ENCODE measurements at regions not wholly inside any gene's neighbourhood (a gene's known extent, or its start where the extent isn't known, plus 50 kb on each side); places are given as distances from the start of the nearest gene placed in this dataset.
"Not testable (repeated sequence)": the region's sequence is repeated elsewhere in the genome, so short reads cannot be mapped to it uniquely, and the experiment has no call there.

DNA sequence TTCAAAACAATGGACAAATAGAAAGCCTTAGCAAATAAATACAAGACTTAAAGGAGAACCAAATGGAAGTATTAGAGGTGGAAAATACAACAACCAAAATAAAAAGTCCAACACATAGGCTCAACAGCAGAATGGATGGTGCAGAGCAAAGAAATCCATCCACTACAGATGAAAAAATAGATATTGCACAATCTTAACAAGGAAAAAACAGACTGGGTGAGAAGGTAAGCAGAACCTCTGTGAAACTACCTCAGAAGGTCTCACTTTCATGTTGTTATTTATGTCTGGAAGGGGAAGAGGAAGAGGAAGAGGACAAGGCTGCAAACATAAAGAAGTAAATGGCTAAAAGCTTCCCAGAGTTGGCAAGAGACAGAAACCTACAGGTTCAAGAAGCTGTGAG, 158.7 kb upstream of the NBPF11 start:
- H3K4me1 ChIP-seq: no peaks in the 10 kb centered on the region
- H3K36me3 ChIP-seq: no peaks in the 10 kb centered on the region
- H3K9me3 ChIP-seq: no peaks in the 10 kb centered on the region
- TF ChIP-seq POLR2A (IDR thresholded peaks at IDR 0.05): no peak
- TF ChIP-seq, protein P1, sequence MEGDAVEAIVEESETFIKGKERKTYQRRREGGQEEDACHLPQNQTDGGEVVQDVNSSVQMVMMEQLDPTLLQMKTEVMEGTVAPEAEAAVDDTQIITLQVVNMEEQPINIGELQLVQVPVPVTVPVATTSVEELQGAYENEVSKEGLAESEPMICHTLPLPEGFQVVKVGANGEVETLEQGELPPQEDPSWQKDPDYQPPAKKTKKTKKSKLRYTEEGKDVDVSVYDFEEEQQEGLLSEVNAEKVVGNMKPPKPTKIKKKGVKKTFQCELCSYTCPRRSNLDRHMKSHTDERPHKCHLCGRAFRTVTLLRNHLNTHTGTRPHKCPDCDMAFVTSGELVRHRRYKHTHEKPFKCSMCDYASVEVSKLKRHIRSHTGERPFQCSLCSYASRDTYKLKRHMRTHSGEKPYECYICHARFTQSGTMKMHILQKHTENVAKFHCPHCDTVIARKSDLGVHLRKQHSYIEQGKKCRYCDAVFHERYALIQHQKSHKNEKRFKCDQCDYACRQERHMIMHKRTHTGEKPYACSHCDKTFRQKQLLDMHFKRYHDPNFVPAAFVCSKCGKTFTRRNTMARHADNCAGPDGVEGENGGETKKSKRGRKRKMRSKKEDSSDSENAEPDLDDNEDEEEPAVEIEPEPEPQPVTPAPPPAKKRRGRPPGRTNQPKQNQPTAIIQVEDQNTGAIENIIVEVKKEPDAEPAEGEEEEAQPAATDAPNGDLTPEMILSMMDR (IDR thresholded peaks at IDR 0.05): no peak
- no peak overlapping the region for H3K27ac ChIP-seq
- DNase-seq (no peak), ATAC-seq (no peak)
- peaks cover 13 to 30% of the 10 kb centered on the region in 2 donors for H3K27me3 ChIP-seq
- intact Hi-C loops (cut with DNase I): no loop called here
- H3K4me3 ChIP-seq: no peak overlapping the region

DNA sequence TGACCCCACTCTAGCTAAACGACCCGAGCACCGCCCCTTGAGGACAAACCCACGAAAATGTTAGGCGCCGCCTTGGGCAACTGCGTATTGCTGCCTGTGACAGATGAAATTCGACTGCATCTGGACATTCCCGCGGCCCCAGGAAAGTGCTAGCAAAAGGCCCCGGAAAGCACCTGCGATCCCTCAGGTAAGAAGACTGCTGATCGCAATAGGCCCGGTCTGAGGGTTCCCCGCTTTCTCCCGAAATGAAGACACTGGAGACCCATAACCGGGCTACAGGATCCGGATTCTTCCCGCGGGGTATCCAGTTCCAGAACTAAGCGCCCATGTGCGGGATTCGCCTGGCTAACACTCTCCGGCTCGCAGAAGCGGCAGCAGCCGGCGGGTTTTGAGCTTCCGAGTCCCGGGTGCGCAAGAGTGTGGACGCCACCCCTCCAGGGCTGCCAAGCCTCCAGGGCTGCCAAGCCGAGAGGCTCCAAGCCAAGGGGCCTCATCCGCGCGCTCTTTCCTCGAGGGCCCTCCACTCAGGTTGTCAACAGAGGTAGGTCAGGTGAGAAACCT, 157.9 kb upstream of the NBPF11 start:
- 8% methylated on average over 17 of the region's 37 CpGs for WGBS (ENCODE audit: insufficient coverage, low coverage, low lambda C conversion rate, missing lambda C conversion rate)
- no peak overlapping the region for H3K27ac ChIP-seq
- no peaks in the 10 kb centered on the region for H3K4me1 ChIP-seq
- no peak for DNase-seq
- no peak for TF ChIP-seq POLR2A (IDR thresholded peaks at IDR 0.05)
- TF ChIP-seq, protein P1 (IDR thresholded peaks at IDR 0.05): no peak
- no peaks in the 10 kb centered on the region for H3K9me3 ChIP-seq
- intact Hi-C loops (cut with DNase I): no loop called here
- ATAC-seq: no peak
- no peaks in the 10 kb centered on the region for H3K36me3 ChIP-seq
- H3K4me3 ChIP-seq: no peak overlapping the region
- H3K27me3 ChIP-seq: peaks cover 13 to 32% of the 10 kb centered on the region in 2 donors

DNA sequence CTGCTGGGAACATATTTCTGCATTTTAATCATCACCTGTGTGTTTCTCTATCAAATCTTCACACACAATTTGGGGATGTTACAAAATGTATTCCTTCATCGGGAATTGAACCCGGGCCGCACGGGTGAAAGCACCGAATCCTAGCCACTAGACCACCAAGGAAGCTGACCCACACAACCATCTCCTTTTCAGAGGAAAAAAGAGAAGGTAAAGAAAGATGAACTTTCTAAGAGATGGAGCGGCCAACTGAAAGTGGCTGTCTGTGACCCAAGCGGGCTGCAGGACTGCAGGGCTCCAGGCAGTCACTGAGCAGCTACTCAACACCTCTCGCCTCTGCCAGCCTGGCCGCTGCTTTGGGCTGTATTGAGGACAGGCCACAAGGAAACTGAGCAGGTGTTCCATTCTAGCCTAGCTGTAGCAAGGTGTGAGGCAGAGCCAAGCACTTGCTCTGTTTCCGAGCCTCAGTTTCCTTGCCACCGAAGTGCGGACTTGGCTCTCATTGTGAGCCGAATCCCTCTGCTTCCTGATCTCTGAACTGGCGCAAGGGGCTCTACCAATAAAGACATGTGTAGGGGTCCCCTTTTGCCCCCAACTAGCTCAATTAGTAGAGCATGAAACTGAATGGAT, 156.9 kb upstream of the NBPF11 start:
- no peak for ATAC-seq

DNA sequence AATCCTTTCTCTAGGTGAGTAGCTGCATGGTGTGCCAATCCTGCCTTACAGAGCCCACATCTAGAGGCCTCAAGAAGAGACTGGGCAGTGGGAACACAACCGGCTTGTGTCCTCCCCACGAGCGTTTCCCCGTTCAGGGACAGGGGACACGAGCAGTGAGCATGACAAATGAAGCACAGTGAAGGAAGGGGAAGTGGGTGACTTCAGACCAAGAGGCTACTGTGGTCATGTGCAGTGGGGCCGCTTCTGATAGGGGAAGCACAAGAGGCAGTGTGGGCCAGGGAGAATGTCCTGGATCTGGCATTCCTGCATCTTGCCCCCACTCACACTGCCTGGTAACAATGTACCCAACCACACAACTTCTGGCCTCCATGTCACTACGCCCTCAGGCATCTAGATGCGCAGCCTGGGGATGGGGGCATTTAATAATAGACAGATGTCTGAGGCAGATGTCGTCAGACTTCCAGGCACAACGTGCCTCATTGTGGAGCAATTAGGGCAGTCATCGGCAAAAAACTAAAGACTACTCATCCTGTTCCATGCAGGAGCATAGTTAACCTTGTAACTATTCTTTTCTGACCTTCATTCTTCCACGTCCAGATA, 155.6 kb upstream of the NBPF11 start:
- DNase-seq (no peak), ATAC-seq (peak; percentile 36 to 77 (median 66))
- H3K27ac ChIP-seq: no peak overlapping the region
- H3K4me3 ChIP-seq: no peak overlapping the region
- peaks cover 13 to 37% of the 10 kb centered on the region in 2 donors for H3K27me3 ChIP-seq
- TF ChIP-seq POLR2A (IDR thresholded peaks at IDR 0.05): no peak
- TF ChIP-seq, protein P1 (IDR thresholded peaks at IDR 0.05): no peak
- no peaks in the 10 kb centered on the region for H3K9me3 ChIP-seq
- intact Hi-C loops (cut with DNase I): no loop called here
- 68% methylated on average over 10 of the region's 12 CpGs for WGBS (ENCODE audit: insufficient coverage, low coverage, low lambda C conversion rate, missing lambda C conversion rate)
- H3K4me1 ChIP-seq: no peaks in the 10 kb centered on the region
- no peaks in the 10 kb centered on the region for H3K36me3 ChIP-seq

More for the DNA sequence above, 156.9 kb upstream of the NBPF11 start:
- H3K4me3 ChIP-seq: no peak overlapping the region
- WGBS (ENCODE audit: insufficient coverage, low coverage, low lambda C conversion rate, missing lambda C conversion rate): 23% methylated on average over 13 of the region's 14 CpGs
- no peaks in the 10 kb centered on the region for H3K36me3 ChIP-seq
- no peaks in the 10 kb centered on the region for H3K9me3 ChIP-seq
- intact Hi-C loops (cut with DNase I): no loop called here
- H3K27ac ChIP-seq: no peak overlapping the region
- no peaks in the 10 kb centered on the region for H3K4me1 ChIP-seq
- TF ChIP-seq, protein P1 (IDR thresholded peaks at IDR 0.05): no peak
- TF ChIP-seq POLR2A (IDR thresholded peaks at IDR 0.05): no peak
- H3K27me3 ChIP-seq: peaks cover 13 to 37% of the 10 kb centered on the region in 2 donors
- DNase-seq: no peak

- DNase-seq; H3K36me3 ChIP-seq; H3K27ac ChIP-seq; intact Hi-C loops (cut with DNase I); H3K4me1 ChIP-seq; ATAC-seq; H3K4me3 ChIP-seq; H3K9me3 ChIP-seq: not testable (repeated sequence)
- peaks cover 13 to 32% of the 10 kb centered on the region in 2 donors for H3K27me3 ChIP-seq
- 54% methylated on average over 4 of the region's 4 CpGs for WGBS (ENCODE audit: insufficient coverage, low coverage, low lambda C conversion rate, missing lambda C conversion rate)
These were observed 152.9 kb upstream of the NBPF11 start for GRCh38 chr1:148304935-148305334.

DNA sequence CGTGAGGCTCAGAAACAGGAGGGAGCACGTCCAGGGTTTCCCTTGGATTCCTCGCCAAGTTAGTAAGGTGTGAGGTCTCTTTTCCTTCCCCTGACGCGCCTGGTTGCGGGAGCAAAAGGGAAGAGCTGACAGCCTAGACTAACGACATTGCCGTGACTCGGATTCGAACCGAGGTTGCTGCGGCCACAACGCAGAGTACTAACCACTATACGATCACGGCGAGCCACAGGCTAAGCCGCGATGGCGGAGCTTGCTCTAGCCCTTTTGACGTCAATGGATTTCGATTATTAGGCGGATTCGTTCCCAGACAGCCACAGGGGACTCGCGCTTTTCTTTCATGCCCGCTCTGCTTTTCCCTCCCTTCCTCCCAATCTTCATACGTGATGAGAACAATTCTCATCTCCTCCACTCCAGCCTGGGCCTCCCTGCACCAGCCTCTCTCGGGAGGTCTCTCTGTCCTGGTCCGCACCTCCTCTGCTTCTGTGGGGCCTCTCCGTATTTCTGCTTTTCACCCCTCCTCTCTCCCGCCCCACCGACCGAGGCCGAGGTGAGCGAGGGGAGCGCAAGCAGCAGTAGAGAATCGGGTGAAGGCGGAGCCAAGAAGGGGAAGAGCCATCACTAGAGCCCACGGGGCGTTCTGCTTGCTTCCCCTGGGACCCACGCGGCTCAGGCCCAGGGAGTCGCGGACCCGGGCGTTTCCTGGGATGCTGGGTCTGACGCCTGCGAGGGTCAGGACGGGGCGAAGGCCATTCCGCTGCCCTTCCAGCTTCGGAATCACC, 150.7 kb upstream of the NBPF11 start:
- H3K4me1 ChIP-seq; H3K9me3 ChIP-seq; DNase-seq; H3K27ac ChIP-seq; intact Hi-C loops (cut with DNase I); H3K4me3 ChIP-seq; H3K36me3 ChIP-seq: not testable (repeated sequence)
- WGBS (ENCODE audit: insufficient coverage, low coverage, low lambda C conversion rate, missing lambda C conversion rate): 3% methylated on average over 6 of the region's 52 CpGs
- ATAC-seq: peak; percentile 64 to 70 (median 68)
- H3K27me3 ChIP-seq: peaks cover 0 to 13% of the 10 kb centered on the region in 2 donors

- ATAC-seq; intact Hi-C loops (cut with DNase I); H3K36me3 ChIP-seq; H3K9me3 ChIP-seq; H3K27me3 ChIP-seq; H3K4me3 ChIP-seq; H3K27ac ChIP-seq; H3K4me1 ChIP-seq; DNase-seq: not testable (repeated sequence)
- WGBS (ENCODE audit: insufficient coverage, low coverage, low lambda C conversion rate, missing lambda C conversion rate): 33% methylated on average over 2 of the region's 2 CpGs
These were observed 145.8 kb upstream of the NBPF11 start for GRCh38 chr1:148297852-148298251.

Measured in right lobe of liver (tissue), 6 donors.